ENCODE measurements at regions not wholly inside any gene's neighbourhood (a gene's known extent, or its start where the extent isn't known, plus 50 kb on each side); places are given as distances from the start of the nearest gene placed in this dataset.

DNA sequence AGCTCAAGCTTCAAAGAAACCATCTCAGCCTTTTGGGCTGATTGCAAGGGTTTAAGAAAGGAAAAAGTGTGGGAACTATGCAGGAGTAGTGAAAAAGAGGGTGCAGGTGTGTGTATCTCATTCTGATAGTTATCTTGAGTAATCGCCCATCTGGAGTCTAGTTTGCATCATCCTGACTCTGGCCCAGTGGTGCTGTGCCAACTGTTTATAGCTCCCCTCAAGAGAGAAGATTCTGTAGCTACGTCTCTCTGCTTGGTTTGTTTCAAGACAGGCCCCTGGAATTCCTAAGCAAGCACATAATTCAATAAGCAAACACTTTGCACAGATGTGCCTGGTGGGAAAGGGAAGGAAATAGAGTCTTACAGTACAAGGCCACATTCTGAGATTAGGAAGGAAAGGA, 144.4 kb downstream of the HAPSTR1 start:
- TF ChIP-seq RAD21 (IDR thresholded peaks at IDR 0.05; ENCODE audit: low read depth) (no peak), USF1 (IDR thresholded peaks at IDR 0.05) (no peak), CEBPB (IDR thresholded peaks at IDR 0.05) (no peak), TEAD4 (IDR thresholded peaks at IDR 0.05) (no peak), REST (IDR thresholded peaks at IDR 0.05; ENCODE audit: low read depth) (no peak), CREB1 (IDR thresholded peaks at IDR 0.05; ENCODE audit: low read depth) (no peak), EGR1 (IDR thresholded peaks at IDR 0.05) (no peak), TAF1 (IDR thresholded peaks at IDR 0.05; ENCODE audit: low read depth) (no peak), MAX (IDR thresholded peaks at IDR 0.05) (no peak), NFIC (IDR thresholded peaks at IDR 0.05) (no peak), YY1 (IDR thresholded peaks at IDR 0.05; ENCODE audit: low read depth) (no peak), EP300 (IDR thresholded peaks at IDR 0.05; ENCODE audit: borderline replicate concordance) (no peak), TCF12 (IDR thresholded peaks at IDR 0.05; ENCODE audit: low read depth) (no peak)

Data from Ishikawa (cell line).